GM12892 (cell line): ENCODE measurements at regions not wholly inside any gene's neighbourhood (a gene's known extent, or its start where the extent isn't known, plus 50 kb on each side); places are given as distances from the start of the nearest gene placed in this dataset.
"Not testable (repeated sequence)": the region's sequence is repeated elsewhere in the genome, so short reads cannot be mapped to it uniquely, and the experiment has no call there.

ENCODE experiments used
- POLR2A ChIP-seq: IDR thresholded peaks from 2 replicates; pipeline ENCODE4 v1.6.1; 2011; ENCODE audit warnings: low read depth, low read length, control low read depth
- POLR2AphosphoS5 ChIP-seq: IDR thresholded peaks from 2 replicates; pipeline ENCODE4 v1.6.1; 2011; ENCODE audit warnings: low read depth, low read length, control low read depth
- TAF1 ChIP-seq: IDR thresholded peaks from 2 replicates; pipeline ENCODE4 v1.6.1; 2011; ENCODE audit warnings: low read depth, mild to moderate bottlenecking, control low read depth, low read length, borderline replicate concordance

DNA sequence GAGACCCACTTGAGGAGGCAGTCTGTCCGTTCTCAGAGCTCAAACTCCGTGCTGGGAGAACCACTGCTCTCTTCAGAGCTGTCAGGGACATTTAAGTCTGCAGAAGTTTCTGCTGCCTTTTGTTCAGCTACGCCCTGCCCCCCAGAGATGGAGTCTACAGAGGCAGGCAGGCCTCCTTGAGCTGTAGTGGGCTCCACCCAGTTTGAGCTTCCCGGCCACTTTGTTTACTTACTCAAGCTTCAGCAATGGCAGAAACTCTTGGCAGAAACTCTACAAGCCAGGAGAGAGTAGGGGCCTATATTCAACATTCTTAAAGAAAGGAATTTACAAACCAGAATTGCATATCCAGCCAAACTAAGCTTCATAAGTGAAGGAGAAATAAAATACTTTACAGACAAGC lies 125.2 kb upstream of the RGS6 start:
- not testable (repeated sequence) for TF ChIP-seq POLR2A, POLR2AphosphoS5, TAF1
